ENCODE measurements at regions not wholly inside any gene's neighbourhood (a gene's known extent, or its start where the extent isn't known, plus 50 kb on each side); places are given as distances from the start of the nearest gene placed in this dataset.

DNA sequence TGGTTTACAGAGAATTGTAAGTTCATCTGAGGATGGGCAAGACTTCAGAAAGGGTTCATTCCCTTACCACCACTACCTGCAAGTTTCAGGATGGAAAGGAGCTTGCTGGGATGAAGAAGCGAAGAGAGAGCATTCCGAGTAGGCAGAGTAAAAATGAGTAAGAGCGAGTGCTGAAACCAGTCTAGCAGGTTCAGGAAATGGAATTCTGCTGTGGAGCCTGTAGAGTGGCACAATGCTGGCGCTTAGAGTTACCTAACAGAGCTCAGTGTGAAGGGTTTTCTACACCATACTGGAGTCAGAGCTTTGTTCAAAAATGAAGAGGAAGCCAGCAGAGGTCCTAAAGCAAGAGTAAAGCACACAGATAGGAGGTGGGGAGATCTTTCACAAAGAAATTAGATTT, 179.2 kb upstream of the ZC3H12C start:
- no peak for ATAC-seq
- TF ChIP-seq, protein P1, sequence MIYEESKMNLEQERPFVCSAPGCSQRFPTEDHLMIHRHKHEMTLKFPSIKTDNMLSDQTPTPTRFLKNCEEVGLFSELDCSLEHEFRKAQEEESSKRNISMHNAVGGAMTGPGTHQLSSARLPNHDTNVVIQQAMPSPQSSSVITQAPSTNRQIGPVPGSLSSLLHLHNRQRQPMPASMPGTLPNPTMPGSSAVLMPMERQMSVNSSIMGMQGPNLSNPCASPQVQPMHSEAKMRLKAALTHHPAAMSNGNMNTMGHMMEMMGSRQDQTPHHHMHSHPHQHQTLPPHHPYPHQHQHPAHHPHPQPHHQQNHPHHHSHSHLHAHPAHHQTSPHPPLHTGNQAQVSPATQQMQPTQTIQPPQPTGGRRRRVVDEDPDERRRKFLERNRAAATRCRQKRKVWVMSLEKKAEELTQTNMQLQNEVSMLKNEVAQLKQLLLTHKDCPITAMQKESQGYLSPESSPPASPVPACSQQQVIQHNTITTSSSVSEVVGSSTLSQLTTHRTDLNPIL (CRISPR knock-in tag; IDR thresholded peaks at IDR 0.05; ENCODE audit: low read depth), result no peak
- TF ChIP-seq TCF4 (CRISPR knock-in tag; IDR thresholded peaks at IDR 0.05; ENCODE audit: borderline replicate concordance) (no peak), BACH2 (CRISPR knock-in tag; IDR thresholded peaks at IDR 0.05; ENCODE audit: borderline replicate concordance) (no peak), RARB (CRISPR knock-in tag; IDR thresholded peaks at IDR 0.05) (no peak), ZNF565 (CRISPR knock-in tag; conservative IDR thresholded peaks at IDR 0.05; ENCODE audit: low read depth) (no peak), GLIS3 (CRISPR knock-in tag; IDR thresholded peaks at IDR 0.05) (no peak), OSR1 (CRISPR knock-in tag; IDR thresholded peaks at IDR 0.05) (no peak), ESRRG (CRISPR knock-in tag; IDR thresholded peaks at IDR 0.05) (no peak), ZFP30 (CRISPR knock-in tag; IDR thresholded peaks at IDR 0.05) (no peak), ZNF8 (CRISPR knock-in tag; IDR thresholded peaks at IDR 0.05) (no peak), ZNF70 (CRISPR knock-in tag; IDR thresholded peaks at IDR 0.05) (no peak), ZFP3 (CRISPR knock-in tag; IDR thresholded peaks at IDR 0.05) (no peak)
- TF ChIP-seq, protein P2, sequence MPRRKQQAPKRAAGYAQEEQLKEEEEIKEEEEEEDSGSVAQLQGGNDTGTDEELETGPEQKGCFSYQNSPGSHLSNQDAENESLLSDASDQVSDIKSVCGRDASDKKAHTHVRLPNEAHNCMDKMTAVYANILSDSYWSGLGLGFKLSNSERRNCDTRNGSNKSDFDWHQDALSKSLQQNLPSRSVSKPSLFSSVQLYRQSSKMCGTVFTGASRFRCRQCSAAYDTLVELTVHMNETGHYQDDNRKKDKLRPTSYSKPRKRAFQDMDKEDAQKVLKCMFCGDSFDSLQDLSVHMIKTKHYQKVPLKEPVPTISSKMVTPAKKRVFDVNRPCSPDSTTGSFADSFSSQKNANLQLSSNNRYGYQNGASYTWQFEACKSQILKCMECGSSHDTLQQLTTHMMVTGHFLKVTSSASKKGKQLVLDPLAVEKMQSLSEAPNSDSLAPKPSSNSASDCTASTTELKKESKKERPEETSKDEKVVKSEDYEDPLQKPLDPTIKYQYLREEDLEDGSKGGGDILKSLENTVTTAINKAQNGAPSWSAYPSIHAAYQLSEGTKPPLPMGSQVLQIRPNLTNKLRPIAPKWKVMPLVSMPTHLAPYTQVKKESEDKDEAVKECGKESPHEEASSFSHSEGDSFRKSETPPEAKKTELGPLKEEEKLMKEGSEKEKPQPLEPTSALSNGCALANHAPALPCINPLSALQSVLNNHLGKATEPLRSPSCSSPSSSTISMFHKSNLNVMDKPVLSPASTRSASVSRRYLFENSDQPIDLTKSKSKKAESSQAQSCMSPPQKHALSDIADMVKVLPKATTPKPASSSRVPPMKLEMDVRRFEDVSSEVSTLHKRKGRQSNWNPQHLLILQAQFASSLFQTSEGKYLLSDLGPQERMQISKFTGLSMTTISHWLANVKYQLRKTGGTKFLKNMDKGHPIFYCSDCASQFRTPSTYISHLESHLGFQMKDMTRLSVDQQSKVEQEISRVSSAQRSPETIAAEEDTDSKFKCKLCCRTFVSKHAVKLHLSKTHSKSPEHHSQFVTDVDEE (CRISPR knock-in tag; IDR thresholded peaks at IDR 0.05), result no peak

DNA sequence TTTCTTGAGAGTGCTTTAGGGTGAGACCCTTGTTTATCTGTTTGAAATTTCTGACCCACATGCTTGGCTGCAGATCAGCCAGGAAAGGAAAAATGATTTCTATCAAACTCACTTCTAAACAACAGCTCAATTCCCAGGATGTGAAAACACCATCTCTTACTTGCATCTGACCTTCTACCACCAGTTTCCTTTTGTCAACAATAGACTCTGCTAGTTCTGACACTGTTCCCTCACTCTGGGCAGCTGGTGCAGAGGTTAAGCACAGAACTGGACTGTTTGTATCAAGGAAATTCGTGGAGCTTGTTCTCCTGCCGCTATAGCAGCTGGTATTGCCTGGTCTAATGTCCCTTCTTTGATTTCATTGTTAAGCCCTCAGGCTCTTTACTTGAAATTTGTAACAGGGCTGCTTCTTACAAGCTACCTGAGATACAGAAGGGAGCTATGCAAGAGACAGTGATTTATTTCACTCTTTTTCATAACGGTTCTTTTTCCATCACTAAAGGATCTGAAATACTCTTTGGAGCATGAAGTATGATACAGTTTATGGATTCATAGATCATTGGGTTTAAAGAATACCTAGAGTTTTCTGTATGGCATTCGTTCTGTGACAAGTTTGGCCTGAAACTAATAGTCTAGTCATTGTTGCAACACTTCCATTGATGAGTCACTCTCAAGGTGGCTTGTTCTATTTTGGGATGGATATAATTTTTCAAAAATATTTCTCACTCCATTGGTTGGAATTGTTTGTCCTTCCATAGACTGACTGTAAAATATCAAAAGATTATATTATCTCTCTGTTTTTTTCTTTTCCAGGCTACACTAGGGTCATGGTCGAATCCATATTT, 178.2 kb upstream of the ZC3H12C start:
- TF ChIP-seq ZFP3 (CRISPR knock-in tag; IDR thresholded peaks at IDR 0.05), result no peak
- ATAC-seq, result no peak

DNA sequence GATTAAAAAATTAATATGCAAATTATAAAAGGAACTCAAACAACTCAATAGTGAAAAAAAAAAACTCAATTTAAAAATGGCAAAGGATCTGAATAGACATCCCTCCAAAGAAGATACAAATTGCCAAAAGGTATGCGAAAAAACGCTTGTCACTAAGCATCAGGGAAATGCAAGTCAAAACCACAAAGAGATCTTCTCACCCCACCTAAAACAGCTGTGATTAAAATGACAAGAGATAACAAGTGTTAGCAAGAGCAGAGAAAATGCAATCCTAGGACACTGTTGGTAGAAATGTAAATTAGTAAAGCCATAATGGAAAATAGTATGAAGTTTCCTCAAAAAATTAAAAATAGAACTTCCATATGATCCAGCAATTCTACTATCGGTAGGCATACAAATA, 166.3 kb upstream of the ZC3H12C start:
- no peak for ATAC-seq
- TF ChIP-seq, protein P3, sequence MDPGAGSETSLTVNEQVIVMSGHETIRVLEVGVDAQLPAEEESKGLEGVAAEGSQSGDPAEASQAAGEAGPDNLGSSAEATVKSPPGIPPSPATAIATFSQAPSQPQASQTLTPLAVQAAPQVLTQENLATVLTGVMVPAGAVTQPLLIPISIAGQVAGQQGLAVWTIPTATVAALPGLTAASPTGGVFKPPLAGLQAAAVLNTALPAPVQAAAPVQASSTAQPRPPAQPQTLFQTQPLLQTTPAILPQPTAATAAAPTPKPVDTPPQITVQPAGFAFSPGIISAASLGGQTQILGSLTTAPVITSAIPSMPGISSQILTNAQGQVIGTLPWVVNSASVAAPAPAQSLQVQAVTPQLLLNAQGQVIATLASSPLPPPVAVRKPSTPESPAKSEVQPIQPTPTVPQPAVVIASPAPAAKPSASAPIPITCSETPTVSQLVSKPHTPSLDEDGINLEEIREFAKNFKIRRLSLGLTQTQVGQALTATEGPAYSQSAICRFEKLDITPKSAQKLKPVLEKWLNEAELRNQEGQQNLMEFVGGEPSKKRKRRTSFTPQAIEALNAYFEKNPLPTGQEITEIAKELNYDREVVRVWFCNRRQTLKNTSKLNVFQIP (CRISPR knock-in tag; IDR thresholded peaks at IDR 0.05; ENCODE audit: borderline replicate concordance, low read depth), result no peak
- no peak for TF ChIP-seq ZNF565 (CRISPR knock-in tag; conservative IDR thresholded peaks at IDR 0.05; ENCODE audit: low read depth)
- TF ChIP-seq TCF4 (CRISPR knock-in tag; IDR thresholded peaks at IDR 0.05; ENCODE audit: borderline replicate concordance), result no peak
- no peak for TF ChIP-seq CSDC2 (CRISPR knock-in tag; IDR thresholded peaks at IDR 0.05)

DNA sequence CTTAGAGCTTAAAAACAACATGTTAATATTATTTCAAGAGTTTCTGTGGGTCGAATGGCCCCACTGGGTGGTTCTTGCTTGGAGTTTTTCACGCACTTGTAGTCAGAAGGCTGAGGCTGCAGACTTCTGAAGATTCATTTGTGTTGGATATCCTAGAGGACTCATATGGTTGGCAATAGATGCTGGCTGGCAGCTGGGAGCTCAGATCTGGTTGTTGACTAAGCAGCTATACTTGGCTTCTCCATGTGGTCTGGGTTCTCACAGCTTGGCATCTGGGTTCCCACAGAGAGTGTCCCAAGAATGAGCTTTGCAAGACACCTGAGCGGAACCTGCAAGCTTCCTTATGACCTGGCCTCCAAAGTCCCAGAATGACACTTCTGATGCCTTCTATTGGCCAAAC, 163.9 kb upstream of the ZC3H12C start:
- no peak for ATAC-seq
- TF ChIP-seq, protein P2 (CRISPR knock-in tag; IDR thresholded peaks at IDR 0.05), result no peak
- no peak for TF ChIP-seq SNAI2 (CRISPR knock-in tag; IDR thresholded peaks at IDR 0.05)

DNA sequence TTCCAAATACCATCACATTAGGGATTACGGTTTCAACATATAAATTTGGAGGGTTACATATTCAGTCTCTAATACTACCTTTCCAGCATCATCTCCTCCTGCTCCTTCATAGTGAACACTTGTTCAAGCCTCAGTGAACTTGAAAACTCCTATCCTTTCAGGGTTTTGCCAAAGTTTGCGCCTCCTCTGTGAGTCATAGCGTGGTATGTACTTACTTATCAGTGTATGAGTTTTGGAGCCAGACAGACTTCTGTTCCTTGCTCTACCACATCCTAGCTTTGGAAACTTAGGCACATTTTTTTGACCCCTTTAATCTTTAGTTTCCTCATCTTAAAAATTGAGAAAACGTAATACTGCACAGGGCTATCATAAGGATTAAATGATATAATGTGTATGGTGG, 160.1 kb upstream of the ZC3H12C start:
- no peak for ATAC-seq
- TF ChIP-seq ZC3H10 (CRISPR knock-in tag; IDR thresholded peaks at IDR 0.05) (no peak), PPARA (CRISPR knock-in tag; IDR thresholded peaks at IDR 0.05; ENCODE audit: borderline replicate concordance) (no peak), ISL1 (CRISPR knock-in tag; IDR thresholded peaks at IDR 0.05) (no peak), BACH2 (CRISPR knock-in tag; IDR thresholded peaks at IDR 0.05; ENCODE audit: borderline replicate concordance) (no peak), OSR1 (CRISPR knock-in tag; IDR thresholded peaks at IDR 0.05) (no peak), CSDC2 (CRISPR knock-in tag; IDR thresholded peaks at IDR 0.05) (no peak)
- TF ChIP-seq, protein P3 (CRISPR knock-in tag; IDR thresholded peaks at IDR 0.05; ENCODE audit: borderline replicate concordance, low read depth), result no peak
- TF ChIP-seq, protein P4, sequence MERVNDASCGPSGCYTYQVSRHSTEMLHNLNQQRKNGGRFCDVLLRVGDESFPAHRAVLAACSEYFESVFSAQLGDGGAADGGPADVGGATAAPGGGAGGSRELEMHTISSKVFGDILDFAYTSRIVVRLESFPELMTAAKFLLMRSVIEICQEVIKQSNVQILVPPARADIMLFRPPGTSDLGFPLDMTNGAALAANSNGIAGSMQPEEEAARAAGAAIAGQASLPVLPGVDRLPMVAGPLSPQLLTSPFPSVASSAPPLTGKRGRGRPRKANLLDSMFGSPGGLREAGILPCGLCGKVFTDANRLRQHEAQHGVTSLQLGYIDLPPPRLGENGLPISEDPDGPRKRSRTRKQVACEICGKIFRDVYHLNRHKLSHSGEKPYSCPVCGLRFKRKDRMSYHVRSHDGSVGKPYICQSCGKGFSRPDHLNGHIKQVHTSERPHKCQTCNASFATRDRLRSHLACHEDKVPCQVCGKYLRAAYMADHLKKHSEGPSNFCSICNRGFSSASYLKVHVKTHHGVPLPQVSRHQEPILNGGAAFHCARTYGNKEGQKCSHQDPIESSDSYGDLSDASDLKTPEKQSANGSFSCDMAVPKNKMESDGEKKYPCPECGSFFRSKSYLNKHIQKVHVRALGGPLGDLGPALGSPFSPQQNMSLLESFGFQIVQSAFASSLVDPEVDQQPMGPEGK (CRISPR knock-in tag; IDR thresholded peaks at IDR 0.05; ENCODE audit: borderline replicate concordance), result no peak

Data from SK-N-SH treated with all-trans-retinoic acid at 6 μM for 48 hours (cell line).